ENCODE measurements at regions not wholly inside any gene's neighbourhood (a gene's known extent, or its start where the extent isn't known, plus 50 kb on each side); places are given as distances from the start of the nearest gene placed in this dataset.

GRCh38 chr11:131191606-131192005, 178.8 kb upstream of the NTM start:
- no peak for DNase-seq (ENCODE audit: low spot score)

GRCh38 chr11:131192628-131193027, 177.8 kb upstream of the NTM start:
- no peak for DNase-seq (ENCODE audit: low spot score)

- DNase-seq (ENCODE audit: low spot score) = no peak
Observed at GRCh38 chr11:131193031-131193501, 177.3 kb upstream of the NTM start.

GRCh38 chr11:131194726-131195125, 175.7 kb upstream of the NTM start:
- DNase-seq (ENCODE audit: low spot score) = no peak

- DNase-seq (ENCODE audit: low spot score) = no peak
Observed at GRCh38 chr11:131195661-131196517, 174.5 kb upstream of the NTM start.

GRCh38 chr11:131198161-131199014, 172.0 kb upstream of the NTM start:
- no peak for DNase-seq (ENCODE audit: low spot score)

- DNase-seq (ENCODE audit: low spot score) = no peak
Observed at GRCh38 chr11:131199015-131199280, 171.5 kb upstream of the NTM start.

GRCh38 chr11:131201674-131202073, 168.7 kb upstream of the NTM start:
- no peak for DNase-seq (ENCODE audit: low spot score)

GRCh38 chr11:131203040-131203439, 167.4 kb upstream of the NTM start:
- no peak for DNase-seq (ENCODE audit: low spot score)

GRCh38 chr11:131204282-131204681, 166.1 kb upstream of the NTM start:
- no peak for DNase-seq (ENCODE audit: low spot score)

- DNase-seq (ENCODE audit: low spot score) = no peak
Observed at GRCh38 chr11:131204765-131205380, 165.5 kb upstream of the NTM start.

- DNase-seq (ENCODE audit: low spot score) = no peak
Observed at GRCh38 chr11:131206671-131207070, 163.7 kb upstream of the NTM start.

GRCh38 chr11:131207901-131208300, 162.5 kb upstream of the NTM start:
- no peak for DNase-seq (ENCODE audit: low spot score)

- no peak for DNase-seq (ENCODE audit: low spot score)
Observed at GRCh38 chr11:131217313-131218310, 152.8 kb upstream of the NTM start.

- no peak for DNase-seq (ENCODE audit: low spot score)
Observed at GRCh38 chr11:131218542-131218941, 151.9 kb upstream of the NTM start.

GRCh38 chr11:131219646-131220045, 150.8 kb upstream of the NTM start:
- no peak for DNase-seq (ENCODE audit: low spot score)

GRCh38 chr11:131223198-131223991, 147.0 kb upstream of the NTM start:
- no peak for DNase-seq (ENCODE audit: low spot score)

GRCh38 chr11:131228378-131228777, 142.0 kb upstream of the NTM start:
- DNase-seq (ENCODE audit: low spot score) = no peak

GRCh38 chr11:131229221-131229620, 141.2 kb upstream of the NTM start:
- DNase-seq (ENCODE audit: low spot score) = no peak

- no peak for DNase-seq (ENCODE audit: low spot score)
Observed at GRCh38 chr11:131231317-131231940, 139.0 kb upstream of the NTM start.

All from HuH-7 (cell line).